Stimulated activated CD8-positive, alpha-beta memory T cell treated with anti-CD3 and anti-CD28 coated beads, Interleukin-4, amount 100 ng/mL, for 4 hours (primary cell): ENCODE measurements at regions not wholly inside any gene's neighbourhood (a gene's known extent, or its start where the extent isn't known, plus 50 kb on each side); places are given as distances from the start of the nearest gene placed in this dataset.
A peak's percentile ranks its signal among the peaks of the same experiment; 100 is the strongest.
"Not testable (repeated sequence)": the region's sequence is repeated elsewhere in the genome, so short reads cannot be mapped to it uniquely, and the experiment has no call there.

Experiments
- DNase-seq, 2 donors: peaks; one replicate each; pipeline ENCODE4 v3.0.0-alpha.2; 2020; ENCODE audit warnings: low read depth in 2 of 2, low spot score in 1 of 2

DNA sequence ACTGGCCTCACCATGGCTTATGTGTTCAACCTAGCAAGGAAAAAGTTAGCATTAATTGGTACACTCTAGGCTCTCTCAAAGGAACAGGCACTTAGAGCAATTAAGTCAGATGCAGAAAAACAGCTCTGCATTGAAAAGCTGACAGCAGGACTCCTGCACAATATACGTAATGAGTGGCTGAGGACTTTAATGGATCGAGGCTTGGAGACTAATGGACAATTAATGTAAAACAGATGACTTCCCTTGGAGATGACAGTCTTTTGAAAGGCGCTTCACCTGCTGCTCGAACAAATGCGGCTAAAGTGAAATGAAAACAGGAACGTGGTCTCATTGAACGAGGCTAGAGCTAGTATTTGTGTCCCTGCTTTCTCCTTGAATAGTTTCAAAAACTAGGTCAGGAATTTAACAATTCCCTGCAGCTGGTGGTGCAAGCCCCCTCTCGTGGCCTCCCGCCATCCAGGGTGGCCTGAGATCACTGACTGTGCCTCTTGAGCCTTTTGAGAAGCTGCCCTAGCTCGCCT lies 137.1 kb downstream of the ELOVL4 start:
- no peak for DNase-seq

DNA sequence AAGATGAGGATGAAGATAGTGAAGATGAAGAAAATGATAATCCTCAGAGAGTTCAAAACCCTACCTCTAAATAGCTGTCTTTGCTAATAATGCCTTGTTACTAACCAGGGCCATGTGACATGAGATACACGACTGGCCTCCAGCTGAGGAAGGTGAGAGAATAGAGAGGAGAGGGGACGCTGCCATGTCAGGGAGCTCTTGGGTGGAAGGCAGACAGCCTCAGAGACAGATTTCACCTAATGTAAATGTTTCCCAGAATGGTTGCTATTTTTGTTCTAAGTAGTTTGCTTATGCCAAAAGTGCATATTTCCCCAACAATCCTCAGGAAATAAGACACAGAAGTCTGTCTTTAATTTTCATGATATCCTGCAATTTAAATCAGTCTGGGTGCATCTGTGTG lies 138.4 kb downstream of the ELOVL4 start:
- no peak for DNase-seq

DNA sequence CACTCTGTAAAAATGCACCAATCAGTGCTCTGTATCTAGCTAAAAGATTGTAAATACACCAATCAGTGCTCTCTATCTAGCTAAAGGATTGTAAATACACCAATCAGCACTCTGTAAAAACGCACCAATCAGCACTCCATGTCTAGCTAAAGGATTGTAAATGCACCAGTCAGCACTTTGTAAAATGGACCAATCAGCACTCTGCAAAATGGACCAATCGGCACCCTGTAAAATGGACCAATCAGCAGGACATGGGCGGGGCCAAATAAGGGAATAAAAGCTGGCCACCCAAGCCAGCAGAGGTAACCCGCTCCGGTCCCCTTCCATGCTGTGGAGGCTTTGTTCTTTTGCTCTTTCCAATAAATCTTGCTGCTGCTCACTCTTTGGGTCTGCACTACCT lies 140.7 kb downstream of the ELOVL4 start:
- DNase-seq, result not testable (repeated sequence)

GRCh38 chr6:79804732-79805131 lies 142.6 kb downstream of the ELOVL4 start:
- DNase-seq, result no peak

DNA sequence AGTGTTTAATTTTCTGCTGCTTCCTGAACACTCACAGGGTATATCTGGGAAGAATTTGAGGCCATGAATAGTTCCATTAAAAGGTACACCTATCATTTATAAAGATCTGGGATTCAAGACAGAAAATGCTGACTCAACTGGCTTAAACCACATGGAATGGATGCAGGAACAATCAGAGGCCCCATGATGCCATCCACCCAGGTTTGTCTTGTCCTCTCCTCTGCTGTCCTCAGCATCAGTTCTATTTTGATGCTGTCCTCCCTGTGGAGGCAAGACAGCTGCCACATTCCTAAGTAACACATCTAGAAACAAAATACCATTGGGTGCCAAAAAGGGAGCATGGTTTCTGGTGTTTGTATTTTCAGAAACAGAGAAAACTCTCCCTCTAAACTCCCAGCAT lies 143.4 kb downstream of the ELOVL4 start:
- no peak for DNase-seq

GRCh38 chr6:79802657-79803300 lies 144.6 kb downstream of the ELOVL4 start:
- DNase-seq, result no peak

- DNase-seq, result no peak
These were observed 146.0 kb downstream of the ELOVL4 start for GRCh38 chr6:79801362-79801761.

DNA sequence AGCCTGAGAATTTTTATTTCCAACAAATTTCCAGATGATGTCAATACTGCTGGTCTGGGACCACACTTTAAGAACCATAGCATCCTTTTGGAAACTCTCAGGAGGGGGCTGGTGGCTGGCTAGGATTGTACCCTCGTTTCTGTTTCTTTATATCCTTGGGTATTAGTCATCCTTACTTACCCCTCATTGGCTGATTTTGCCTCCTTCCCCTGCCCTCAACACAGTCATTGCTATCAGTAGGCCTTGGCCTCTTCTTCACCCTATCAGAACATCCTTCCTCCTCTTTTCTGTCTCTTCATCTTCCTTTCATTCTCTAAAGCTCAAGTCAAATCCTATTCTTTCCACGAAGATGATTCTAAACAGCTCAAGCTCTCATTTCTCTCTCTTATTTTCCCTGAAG lies 148.5 kb downstream of the ELOVL4 start:
- DNase-seq, result no peak

GRCh38 chr6:79797912-79798311 lies 149.4 kb downstream of the ELOVL4 start:
- DNase-seq, result no peak

DNA sequence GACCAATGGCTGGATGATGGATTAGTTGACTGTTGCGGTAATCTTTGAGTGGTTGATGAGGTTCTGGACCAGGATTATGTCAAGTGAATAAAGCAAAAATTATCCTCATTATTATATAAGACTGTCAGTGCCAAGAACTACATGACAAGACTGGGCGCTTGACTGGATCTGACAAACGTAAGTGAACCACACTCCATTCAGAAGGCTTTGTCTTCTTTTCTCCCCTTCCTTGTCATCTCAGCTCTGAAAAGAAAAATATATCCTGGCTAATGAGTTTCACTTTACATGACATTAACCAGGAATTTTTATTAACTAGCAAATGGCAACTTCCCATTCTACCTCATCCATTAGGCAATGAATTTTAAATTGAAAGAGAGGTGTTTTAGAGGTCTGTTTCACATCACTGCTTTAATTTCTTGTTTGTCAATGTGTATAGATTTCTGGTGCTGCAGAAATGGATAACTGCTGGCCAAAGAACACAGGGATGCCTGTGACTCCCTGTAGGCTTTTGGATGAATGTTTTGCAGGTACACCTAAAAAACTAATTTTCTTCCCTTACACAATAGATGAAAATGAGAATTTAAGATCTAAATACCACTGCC lies 150.1 kb downstream of the ELOVL4 start:
- no peak for DNase-seq

GRCh38 chr6:79796197-79796596 lies 151.2 kb downstream of the ELOVL4 start:
- DNase-seq, result no peak

DNA sequence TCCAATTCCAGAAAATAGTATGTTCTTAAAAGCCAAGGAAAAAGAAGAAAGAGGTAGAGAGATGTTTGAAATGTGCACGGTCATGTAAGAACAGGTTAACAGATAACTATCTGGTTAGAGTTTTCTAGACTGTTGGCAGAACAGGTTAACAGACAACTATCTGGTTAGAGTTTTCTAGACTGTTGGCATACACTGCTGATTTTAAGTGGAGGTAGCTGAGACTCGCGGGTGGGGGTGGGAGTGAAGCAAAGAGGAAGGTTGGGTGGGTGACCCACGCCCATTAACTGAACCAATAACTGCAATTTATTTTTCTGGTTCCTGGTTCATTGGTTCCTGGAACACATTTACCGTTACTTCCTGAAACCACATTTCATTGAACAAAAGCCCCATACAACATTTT lies 157.5 kb downstream of the ELOVL4 start:
- DNase-seq, result no peak

- no peak for DNase-seq
These were observed 157.6 kb downstream of the SH3BGRL2 start for GRCh38 chr6:79788756-79789155.

DNA sequence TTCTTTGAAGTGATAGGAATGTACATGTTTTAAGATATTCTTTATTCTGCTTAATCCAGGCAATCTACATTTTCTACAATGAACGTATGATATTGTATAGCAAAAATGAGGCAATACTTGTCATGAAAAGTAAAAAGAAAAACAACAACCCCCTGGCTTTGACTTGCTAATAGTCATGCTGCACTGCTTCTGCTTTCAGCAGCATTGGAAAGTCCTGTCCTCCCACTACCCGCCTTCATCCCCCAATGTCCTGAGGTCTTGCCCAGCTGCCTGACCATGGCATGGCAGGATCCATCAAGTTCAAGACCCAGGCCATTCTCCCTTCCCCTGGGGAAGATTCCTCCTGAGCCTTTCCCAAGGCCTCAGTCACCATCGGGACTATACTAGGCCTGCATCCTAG lies 156.5 kb downstream of the SH3BGRL2 start:
- no peak for DNase-seq

- no peak for DNase-seq
These were observed 153.2 kb downstream of the SH3BGRL2 start for GRCh38 chr6:79784395-79784753.

GRCh38 chr6:79783670-79784394 lies 152.7 kb downstream of the SH3BGRL2 start:
- DNase-seq, result no peak

DNA sequence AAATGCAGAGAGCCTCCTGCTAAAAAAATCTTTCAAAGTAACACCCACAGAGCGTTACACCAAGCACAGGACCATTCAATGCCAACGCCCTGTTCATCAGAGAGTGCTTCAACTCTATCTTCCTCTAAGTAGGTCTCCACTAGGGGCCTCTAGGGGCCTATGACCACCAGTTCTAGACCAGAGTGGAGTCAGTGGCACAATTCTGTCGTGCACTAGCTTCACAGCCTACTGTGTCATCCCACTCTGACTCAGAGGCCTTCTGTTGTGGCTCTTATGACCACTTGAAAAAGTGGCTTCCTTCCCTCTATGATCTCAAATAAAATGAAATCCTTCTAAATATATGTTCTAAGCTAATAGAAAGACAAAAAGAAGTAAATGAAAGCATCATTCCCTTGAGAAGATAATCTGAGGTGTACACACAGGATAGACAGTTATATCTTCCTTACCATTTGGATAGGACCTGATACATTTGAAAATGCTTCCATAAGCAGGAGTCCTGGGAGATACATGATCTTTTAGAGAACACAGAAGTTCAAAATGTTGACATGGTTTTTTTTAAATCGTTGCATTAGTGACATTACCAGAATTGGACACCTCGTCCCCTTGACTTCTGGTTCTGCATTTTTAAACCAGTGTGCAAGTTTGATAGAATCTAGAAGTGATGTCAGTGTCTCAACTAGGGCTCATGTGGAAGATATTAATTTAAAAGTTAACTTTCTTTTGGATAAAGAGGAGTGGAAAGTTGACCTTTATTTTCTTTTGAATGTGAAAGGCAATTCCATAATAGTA lies 151.9 kb downstream of the SH3BGRL2 start:
- no peak for DNase-seq

DNA sequence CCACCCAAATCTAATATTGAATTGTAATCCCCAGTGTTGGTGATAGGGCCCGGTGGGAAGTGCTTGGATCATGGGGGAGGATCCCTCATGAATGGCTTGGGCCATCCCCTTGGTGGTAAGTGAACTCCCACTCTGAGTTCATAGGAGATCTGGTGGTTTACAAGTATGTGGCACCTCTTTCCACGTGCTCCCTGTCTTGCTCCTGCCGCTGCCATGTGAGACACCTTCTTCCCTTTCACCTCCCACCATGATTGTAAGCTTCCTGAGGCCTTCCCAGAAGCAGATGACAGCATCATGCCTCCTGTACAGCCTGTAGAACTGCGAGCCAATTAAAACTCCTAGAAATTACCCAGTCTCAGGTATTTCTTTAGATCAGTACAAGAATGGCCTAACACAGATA lies 150.8 kb downstream of the SH3BGRL2 start:
- no peak for DNase-seq

DNA sequence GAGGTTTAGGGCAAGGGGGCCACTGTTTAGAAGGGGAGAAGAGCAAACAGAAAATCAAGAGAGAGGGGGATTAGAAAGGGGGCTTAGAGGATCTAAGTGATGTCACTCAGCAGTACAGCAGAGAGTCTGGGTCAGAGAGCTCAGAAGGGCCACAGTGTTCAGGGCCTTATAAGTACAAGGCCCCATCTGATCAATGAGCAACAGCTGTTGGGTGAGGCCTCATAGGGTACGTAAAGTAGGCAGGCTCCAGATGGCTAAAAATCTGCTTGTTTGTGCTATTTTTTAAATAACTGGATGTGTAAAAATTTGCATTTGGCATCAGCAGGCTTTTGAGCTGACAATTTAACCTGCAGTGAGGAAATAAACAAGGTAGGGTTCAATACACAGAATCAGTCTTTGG lies 149.8 kb downstream of the SH3BGRL2 start:
- DNase-seq, result no peak

- DNase-seq, result no peak
These were observed 147.7 kb downstream of the SH3BGRL2 start for GRCh38 chr6:79778816-79779215.

DNA sequence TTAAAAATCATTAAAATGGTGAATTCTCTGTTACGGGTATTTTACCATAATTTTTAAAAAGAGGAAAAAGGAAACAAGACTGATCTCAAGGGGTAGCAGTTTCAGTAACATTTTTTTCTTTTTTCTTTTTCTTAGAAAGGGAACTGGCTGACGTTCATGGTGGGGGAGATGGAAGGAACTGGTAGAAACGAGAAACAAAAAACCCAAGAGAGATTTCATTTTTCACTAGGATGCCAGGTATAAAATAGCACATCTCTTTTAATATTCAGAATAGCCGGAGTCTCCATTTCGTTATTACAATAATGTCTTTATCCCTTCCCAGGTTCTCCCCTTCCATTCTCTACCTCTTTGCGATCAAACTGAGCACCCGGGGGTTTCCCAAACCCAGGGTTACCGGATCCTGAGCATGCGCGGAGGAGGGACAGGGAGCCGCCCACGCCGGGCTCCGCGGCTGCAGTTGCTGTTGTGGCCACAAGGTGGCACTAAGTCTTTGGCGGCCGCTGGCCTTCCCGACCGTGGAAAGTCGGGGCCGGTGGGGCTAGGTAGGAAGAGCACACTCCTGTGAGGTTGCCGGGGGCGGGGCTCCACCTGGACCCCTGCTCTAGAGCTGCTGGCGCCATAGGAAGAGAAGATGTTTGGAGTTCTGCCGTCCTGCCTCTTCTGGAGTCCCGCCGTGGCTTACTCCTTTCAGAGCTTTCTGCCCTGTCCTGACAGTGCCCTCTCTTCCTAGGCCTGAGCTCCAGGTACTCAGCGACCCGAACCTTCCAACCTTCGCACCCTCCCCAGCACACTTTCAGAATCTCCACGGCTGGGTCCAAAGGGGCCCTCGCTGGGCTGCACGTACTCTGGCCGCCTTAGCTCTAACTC lies 146.8 kb downstream of the SH3BGRL2 start:
- DNase-seq, result peak; percentile 70 to 76
